ENCODE measurements at regions not wholly inside any gene's neighbourhood (a gene's known extent, or its start where the extent isn't known, plus 50 kb on each side); places are given as distances from the start of the nearest gene placed in this dataset.
"Not testable (repeated sequence)": the region's sequence is repeated elsewhere in the genome, so short reads cannot be mapped to it uniquely, and the experiment has no call there.

DNA sequence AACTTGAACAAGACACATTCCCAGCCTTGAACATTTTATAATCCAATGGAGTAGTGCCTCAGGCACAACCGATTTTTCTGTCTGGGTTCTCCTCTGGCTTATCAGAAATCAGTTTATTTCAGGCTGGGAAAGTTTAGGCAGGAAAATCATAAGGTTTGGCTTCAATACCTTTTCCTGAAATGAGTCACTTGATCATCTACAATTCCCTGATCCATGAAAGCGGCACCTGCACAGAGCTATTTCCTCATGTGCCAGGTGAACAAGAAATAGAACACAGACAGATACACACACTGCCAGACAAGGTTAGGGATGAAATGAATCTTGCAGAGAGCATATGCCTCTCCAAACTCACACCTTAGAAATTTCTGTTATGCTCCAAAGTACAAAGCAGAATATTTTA, 106.7 kb upstream of the OR9G4 start:
- DNase-seq: no peak

GRCh38 chr11:56852131-56852530, 103.6 kb upstream of the OR9G4 start:
- DNase-seq: no peak

DNA sequence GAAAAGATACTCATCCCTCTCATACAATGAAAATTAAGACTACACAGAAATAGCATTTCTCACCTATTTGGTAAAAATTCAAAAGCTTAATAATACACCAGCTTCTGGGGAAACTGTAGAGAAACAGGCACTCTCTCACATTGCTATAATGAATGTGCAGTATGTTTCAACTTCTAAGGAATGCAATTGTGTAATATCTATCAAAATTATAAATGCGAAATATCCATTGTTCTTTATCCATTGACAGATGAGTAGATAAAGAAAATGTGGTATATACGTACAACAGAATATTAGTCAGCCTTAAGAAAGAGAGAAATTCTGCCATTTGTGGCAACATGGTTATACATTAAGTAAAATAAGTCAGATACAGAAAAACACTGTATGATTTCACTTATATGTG, 101.4 kb upstream of the OR9G4 start:
- DNase-seq: no peak

DNA sequence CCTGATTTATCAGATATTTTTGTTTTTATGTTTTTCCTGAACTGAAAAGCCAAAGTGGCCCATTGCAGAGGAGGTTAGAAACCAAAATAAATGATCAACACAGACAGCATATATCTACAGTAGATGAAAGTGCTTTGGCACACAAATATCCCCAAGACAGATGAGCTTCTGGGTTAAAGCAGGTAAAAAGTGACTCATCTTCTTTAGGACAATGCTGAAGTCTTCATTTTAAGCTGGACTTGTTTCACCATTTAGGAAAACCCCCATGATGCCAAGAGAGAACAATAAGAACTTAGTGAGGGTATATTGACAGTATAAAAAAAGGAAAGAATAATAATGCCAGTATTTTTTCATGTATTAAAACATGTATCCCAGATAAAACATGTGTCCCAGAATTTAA, 100.8 kb upstream of the OR9G4 start:
- no peak for DNase-seq

- no peak for DNase-seq
Observed at GRCh38 chr11:56848141-56848809, 99.8 kb upstream of the OR9G4 start.

DNA sequence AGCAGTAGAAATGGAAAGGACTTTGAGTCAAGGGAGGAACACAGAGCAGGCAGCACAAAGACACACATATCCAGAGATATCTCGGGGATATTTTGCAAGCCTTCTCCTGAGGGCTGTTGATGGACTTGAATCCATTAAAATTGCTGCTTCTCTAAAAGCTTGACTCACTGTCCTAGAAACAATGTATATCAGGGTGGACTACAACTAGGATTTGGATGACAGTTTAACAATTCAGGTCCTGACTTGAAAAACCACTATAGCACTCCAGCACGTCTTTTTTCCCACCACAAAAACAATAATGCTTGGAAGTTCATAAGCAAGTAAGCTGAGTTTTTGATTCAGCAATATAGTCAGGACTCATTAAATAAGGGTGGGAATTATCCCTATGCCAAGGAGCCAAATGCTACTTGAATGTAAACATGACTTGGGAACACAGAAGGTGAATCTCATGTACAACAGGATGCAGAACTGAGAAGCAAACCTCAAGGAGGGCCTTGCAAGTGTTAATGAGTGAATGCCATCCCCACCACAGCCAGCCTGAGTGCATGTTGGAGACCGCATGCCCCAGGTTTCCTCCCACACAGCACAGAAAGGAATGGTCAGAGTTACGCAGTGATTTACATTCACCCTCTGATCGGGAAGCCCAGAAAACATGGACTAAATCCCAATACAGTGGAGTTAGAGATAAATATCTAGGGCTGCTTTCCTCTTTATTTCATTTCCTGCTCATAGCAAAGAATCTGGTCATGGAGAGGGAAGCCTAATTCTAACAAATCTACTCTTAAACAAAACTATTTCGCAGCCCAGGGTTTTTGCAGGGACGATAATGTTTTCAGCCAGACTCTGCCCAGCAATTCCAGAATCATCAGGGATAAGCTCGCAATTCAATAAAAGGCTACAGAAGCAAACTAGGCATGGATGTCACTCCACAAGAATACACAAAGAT, 98.4 kb upstream of the OR9G4 start:
- no peak for DNase-seq

- no peak for DNase-seq
Observed at GRCh38 chr11:56845121-56845732, 96.7 kb upstream of the OR9G4 start.

DNA sequence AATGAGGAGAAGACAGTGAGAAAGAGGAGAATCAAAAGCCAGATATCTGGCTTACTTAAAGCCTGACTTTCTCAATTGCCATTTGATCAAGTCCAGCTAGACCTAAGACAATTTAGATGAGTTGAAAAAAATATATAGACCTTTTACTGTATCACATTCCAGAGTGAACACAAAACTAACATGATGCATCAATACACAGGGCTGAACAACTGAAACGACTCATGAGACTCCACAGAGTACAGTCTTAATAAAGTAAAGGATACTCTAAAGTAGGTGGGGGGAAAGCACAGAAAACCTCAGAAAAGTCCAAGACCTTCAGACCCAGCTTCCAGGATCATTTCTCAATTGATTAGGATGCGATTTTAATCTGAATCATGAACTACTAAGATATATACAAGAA, 95.3 kb upstream of the OR9G4 start:
- DNase-seq: no peak

- no peak for DNase-seq
Observed at GRCh38 chr11:56842814-56843794, 94.6 kb upstream of the OR9G4 start.

- peak; percentile 56 to 76 for DNase-seq
Observed at GRCh38 chr11:56841210-56841810, 92.8 kb upstream of the OR9G4 start.

- not testable (repeated sequence) for DNase-seq
Observed at GRCh38 chr11:56827357-56827756, 78.9 kb upstream of the OR9G4 start.

DNA sequence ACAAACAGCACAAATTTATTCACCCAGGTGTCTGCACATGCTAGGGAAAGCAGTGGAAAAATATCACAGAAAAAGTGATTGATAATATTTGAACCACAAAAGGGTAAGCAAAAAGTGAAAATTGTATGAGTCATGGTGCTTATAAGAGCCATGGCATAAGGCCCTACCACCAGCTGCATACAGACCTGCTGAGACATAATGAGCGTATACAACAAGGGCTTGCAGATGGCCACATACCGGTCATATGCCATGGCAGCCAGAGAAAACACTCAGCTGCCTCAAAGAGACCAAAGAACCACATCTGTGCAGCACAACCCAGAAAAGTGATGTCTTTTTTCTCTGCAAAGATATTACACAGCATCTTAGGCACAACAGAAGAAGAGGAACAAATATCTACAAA, 71.4 kb upstream of the OR9G4 start:
- DNase-seq: no peak

DNA sequence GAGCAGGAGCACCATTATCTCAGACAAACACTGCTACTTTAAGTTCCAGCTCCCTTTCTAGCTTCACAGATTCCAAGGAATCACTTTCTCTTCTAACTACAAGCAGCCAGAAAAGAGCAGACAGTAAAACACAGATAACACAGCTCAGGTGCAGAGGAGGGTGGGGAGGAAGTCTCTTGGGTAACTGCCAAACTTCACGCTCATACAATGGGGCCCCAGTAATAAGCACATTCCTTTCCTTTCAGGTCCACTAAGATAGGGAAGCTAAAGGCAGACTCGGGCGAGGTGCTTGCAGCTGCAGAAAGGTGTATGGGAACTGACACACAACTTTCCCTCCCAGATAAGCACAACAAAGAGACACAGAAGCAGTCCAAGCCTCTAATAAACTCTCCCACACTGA, 69.2 kb upstream of the OR9G4 start:
- no peak for DNase-seq

- no peak for DNase-seq
Observed at GRCh38 chr11:56816259-56816658, 67.8 kb upstream of the OR9G4 start.

DNA sequence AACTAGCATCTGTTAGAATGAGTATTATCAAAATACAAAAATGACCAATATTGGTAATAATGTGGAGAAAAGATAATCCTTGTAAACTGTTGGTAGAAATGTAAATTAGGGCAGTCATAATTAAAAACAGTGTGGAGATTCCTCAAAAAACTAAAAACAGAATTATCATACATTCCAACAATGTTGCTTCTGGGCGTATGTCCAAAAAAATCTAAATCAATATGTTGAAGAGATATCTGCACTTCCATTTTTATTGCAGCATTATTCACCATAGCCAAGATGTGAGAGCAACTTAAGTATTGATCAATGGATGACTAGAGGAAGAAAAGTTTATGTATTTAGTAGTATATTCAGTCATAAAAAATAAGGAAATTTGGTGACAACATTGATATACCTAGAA, 59.8 kb upstream of the OR9G4 start:
- no peak for DNase-seq

DNA sequence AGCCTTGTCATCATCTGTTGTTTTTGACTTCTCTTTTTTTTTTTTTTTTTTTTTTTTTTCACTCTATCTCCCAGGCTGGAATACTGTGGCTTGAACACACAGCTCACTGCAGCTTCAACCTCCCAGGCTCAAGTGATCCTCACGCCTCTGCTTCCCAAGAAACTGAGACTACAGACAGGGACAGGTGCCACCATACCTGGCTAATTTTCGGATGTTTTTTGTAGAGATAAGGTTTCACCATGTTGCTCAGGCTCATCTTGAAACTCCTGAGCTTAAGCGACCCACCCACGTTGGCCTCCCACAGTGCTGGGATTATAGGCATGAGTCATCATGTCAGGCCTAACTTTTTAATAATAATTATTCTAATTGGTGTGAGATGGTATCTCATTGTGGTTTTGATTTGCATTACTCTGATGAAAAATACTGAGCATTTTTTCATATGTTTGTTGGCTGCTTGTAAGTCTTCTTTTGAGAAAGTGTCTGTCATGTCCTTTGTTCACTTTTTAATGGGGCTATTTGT, 51.3 kb upstream of the OR9G4 start:
- no peak for DNase-seq

Measured in Kasumi-1 (cell line).